ENCODE measurements at regions not wholly inside any gene's neighbourhood (a gene's known extent, or its start where the extent isn't known, plus 50 kb on each side); places are given as distances from the start of the nearest gene placed in this dataset.

GRCh38 chr12:85390266-85390665 lies 110.2 kb downstream of the ALX1 start (continued):
- TF ChIP-seq CTCF (IDR thresholded peaks at IDR 0.05; ENCODE audit: control extremely low read depth in 1 of 3, insufficient read depth in 1 of 3, low read depth in 1 of 3, low read length in 3 of 3) = no peak
- no peak for TF ChIP-seq RAD21 (IDR thresholded peaks at IDR 0.05 in 1 of 2, conservative IDR thresholded peaks at IDR 0.05 in 1 of 2; ENCODE audit: low read depth in 2 of 2, low read length in 2 of 2)
- no peak for TF ChIP-seq MAFK (IDR thresholded peaks at IDR 0.05; ENCODE audit: low read depth, low read length)
- no peak for TF ChIP-seq JUND (IDR thresholded peaks at IDR 0.05; ENCODE audit: low read length)
- TF ChIP-seq RBBP5 (IDR thresholded peaks at IDR 0.05; ENCODE audit: borderline replicate concordance, low read depth, low read length) = no peak
